ENCODE measurements at regions not wholly inside any gene's neighbourhood (a gene's known extent, or its start where the extent isn't known, plus 50 kb on each side); places are given as distances from the start of the nearest gene placed in this dataset.

DNA sequence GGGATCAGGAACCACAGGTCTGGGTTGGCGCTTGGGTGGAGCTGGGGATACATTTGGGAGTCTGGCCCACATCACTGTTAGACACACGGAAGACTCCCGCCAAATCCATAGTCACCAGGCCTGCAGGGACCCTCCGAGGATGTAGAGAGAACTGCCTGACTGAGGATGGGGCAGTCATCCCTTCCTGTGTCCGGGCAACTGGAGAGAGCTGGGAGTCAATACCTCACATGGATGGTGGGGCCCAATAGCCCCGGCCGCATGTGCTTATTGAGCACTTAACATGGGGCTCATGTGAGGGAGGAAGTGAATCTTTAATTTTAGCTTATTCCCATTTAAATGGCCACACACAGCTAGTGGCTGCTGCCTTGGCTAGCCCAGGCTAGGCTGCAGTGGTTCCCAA is 124.5 kb downstream of the TLR5 start:
- H3K79me2 ChIP-seq (ENCODE audit: insufficient read depth, low read length): no peaks in the 10 kb centered on the region
- no peaks in the 10 kb centered on the region for H3K9me3 ChIP-seq (ENCODE audit: low read depth, low read length)
- TF ChIP-seq, protein P1, sequence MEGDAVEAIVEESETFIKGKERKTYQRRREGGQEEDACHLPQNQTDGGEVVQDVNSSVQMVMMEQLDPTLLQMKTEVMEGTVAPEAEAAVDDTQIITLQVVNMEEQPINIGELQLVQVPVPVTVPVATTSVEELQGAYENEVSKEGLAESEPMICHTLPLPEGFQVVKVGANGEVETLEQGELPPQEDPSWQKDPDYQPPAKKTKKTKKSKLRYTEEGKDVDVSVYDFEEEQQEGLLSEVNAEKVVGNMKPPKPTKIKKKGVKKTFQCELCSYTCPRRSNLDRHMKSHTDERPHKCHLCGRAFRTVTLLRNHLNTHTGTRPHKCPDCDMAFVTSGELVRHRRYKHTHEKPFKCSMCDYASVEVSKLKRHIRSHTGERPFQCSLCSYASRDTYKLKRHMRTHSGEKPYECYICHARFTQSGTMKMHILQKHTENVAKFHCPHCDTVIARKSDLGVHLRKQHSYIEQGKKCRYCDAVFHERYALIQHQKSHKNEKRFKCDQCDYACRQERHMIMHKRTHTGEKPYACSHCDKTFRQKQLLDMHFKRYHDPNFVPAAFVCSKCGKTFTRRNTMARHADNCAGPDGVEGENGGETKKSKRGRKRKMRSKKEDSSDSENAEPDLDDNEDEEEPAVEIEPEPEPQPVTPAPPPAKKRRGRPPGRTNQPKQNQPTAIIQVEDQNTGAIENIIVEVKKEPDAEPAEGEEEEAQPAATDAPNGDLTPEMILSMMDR (IDR thresholded peaks at IDR 0.05; ENCODE audit: extremely low read depth, low read depth, low read length): no peak
- H3K36me3 ChIP-seq (ENCODE audit: insufficient read depth, low read length): no peaks in the 10 kb centered on the region
- H3K27ac ChIP-seq (ENCODE audit: low read depth, low read length): no peak overlapping the region
- no peak overlapping the region for H2AFZ ChIP-seq (ENCODE audit: low read length)
- H3K4me3 ChIP-seq (ENCODE audit: insufficient read depth, low read length): no peak overlapping the region
- H3K4me2 ChIP-seq (ENCODE audit: insufficient read depth, low read length): no peak overlapping the region
- peak; percentile 5 for DNase-seq (ENCODE audit: insufficient read length, low spot score, missing footprints)
- no peaks in the 10 kb centered on the region for H4K20me1 ChIP-seq (ENCODE audit: insufficient read depth, low read length)
- peaks cover 8% of the 10 kb centered on the region for H3K27me3 ChIP-seq (ENCODE audit: insufficient read depth, low read length)
- H3K4me1 ChIP-seq (ENCODE audit: insufficient read depth, low read length): no peaks in the 10 kb centered on the region

DNA sequence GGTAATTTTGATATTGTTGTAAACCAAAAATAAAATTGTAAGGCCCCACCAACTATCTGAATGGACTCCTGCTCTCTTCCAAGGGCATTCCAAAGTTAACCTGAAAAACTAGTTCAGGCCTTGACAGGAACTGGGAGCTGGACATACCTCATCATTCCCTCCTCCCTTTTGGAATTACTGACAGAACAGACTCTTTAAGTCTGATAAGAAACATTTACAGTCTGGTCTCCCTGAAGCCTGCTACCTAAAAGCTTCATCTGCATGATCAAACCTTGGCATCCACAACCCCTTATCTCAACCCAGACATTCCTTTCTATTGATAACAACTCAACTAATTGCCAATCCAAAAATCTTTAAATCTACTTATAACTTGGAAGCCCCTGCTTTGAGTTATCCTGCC is 123.8 kb downstream of the TLR5 start:
- Histone ChIP-seq H3K27me3 (ENCODE audit: insufficient read depth, low read length) (peaks cover 3% of the 10 kb centered on the region), H3K36me3 (ENCODE audit: insufficient read depth, low read length) (no peaks in the 10 kb centered on the region), H3K79me2 (ENCODE audit: insufficient read depth, low read length) (no peaks in the 10 kb centered on the region), H3K9me3 (ENCODE audit: low read depth, low read length) (no peaks in the 10 kb centered on the region), H3K4me3 (ENCODE audit: insufficient read depth, low read length) (no peak overlapping the region), H3K27ac (ENCODE audit: low read depth, low read length) (no peak overlapping the region), H4K20me1 (ENCODE audit: insufficient read depth, low read length) (no peaks in the 10 kb centered on the region), H3K4me2 (ENCODE audit: insufficient read depth, low read length) (no peak overlapping the region), H3K4me1 (ENCODE audit: insufficient read depth, low read length) (no peaks in the 10 kb centered on the region), H2AFZ (ENCODE audit: low read length) (no peak overlapping the region)
- no peak for DNase-seq (ENCODE audit: insufficient read length, low spot score, missing footprints)
- TF ChIP-seq, protein P1 (IDR thresholded peaks at IDR 0.05; ENCODE audit: extremely low read depth, low read depth, low read length): no peak

DNA sequence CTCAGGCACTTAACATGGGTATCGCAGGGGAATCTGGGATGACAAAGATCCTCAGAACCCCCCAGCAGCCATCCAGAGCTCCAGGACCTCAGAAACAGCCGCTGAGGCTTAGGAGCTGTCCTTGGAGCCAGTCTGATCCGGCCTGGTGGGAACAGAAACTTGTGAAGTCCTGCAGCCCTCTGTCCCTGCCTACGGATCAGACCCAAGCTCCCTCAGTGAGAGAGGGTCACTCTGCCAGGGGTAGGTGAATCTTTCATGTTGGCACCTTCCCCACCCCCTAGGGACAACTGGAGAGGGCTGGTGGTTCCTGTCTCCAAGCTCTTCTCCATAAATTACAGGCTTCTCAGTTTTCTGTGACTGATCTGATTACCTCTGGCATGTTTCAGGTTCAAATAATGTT is 122.3 kb downstream of the TLR5 start:
- Histone ChIP-seq H3K27me3 (ENCODE audit: insufficient read depth, low read length) (peaks cover 3% of the 10 kb centered on the region), H3K4me3 (ENCODE audit: insufficient read depth, low read length) (no peak overlapping the region), H3K79me2 (ENCODE audit: insufficient read depth, low read length) (no peaks in the 10 kb centered on the region), H3K36me3 (ENCODE audit: insufficient read depth, low read length) (no peaks in the 10 kb centered on the region), H4K20me1 (ENCODE audit: insufficient read depth, low read length) (no peaks in the 10 kb centered on the region), H3K4me1 (ENCODE audit: insufficient read depth, low read length) (no peaks in the 10 kb centered on the region), H3K9me3 (ENCODE audit: low read depth, low read length) (no peaks in the 10 kb centered on the region), H2AFZ (ENCODE audit: low read length) (no peak overlapping the region), H3K27ac (ENCODE audit: low read depth, low read length) (no peak overlapping the region), H3K4me2 (ENCODE audit: insufficient read depth, low read length) (no peak overlapping the region)
- TF ChIP-seq, protein P1 (IDR thresholded peaks at IDR 0.05; ENCODE audit: extremely low read depth, low read depth, low read length): no peak
- peak; percentile 14 for DNase-seq (ENCODE audit: insufficient read length, low spot score, missing footprints)

DNA sequence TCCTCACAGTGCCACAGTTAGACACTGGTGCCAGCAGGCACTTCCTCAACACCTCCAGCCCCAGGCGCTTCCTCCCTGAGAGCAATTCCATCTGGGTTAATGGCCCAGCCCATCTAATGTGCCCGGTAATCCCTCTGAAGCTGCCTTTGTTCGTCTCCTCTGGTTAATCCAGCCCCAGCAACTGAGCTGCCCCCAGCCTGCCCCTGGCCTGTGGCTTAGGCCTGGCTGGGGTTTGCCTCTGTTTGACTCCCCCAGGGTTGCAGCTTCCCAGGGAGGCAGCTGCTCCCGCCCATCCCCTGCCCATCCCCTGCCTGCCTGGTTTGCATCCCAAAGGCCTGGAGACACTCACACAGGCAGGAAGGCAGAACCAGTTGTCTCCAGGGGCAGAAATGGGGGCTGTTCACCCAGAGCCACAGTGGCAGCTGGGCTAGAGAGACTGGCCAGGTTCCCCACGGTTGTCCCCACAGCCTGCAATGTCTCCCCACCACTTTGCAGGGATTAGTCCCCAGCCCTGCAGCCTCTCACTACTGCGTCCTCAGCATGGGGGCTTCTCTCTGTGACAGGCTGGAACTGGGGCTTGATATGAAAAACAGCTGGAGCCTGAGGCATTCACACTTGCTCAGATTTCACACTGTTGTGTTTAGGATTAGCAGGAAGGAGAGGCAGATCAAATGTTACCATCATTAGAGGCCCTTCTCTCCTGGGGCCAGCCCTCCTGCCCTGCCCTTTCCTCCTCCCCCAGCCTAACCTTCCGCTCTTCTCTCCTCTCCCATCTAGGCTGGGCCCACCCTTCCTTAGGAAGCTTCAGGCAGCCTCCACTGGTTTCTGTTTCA is 120.2 kb downstream of the TLR5 start:
- Histone ChIP-seq H3K27me3 (ENCODE audit: insufficient read depth, low read length) (peaks cover 3% of the 10 kb centered on the region), H3K36me3 (ENCODE audit: insufficient read depth, low read length) (no peaks in the 10 kb centered on the region), H3K4me2 (ENCODE audit: insufficient read depth, low read length) (no peak overlapping the region), H2AFZ (ENCODE audit: low read length) (no peak overlapping the region), H4K20me1 (ENCODE audit: insufficient read depth, low read length) (no peaks in the 10 kb centered on the region), H3K27ac (ENCODE audit: low read depth, low read length) (no peak overlapping the region), H3K9me3 (ENCODE audit: low read depth, low read length) (no peaks in the 10 kb centered on the region), H3K4me3 (ENCODE audit: insufficient read depth, low read length) (no peak overlapping the region), H3K79me2 (ENCODE audit: insufficient read depth, low read length) (no peaks in the 10 kb centered on the region), H3K4me1 (ENCODE audit: insufficient read depth, low read length) (no peaks in the 10 kb centered on the region)
- TF ChIP-seq, protein P1 (IDR thresholded peaks at IDR 0.05; ENCODE audit: extremely low read depth, low read depth, low read length): no peak
- peak; percentile 23 for DNase-seq (ENCODE audit: insufficient read length, low spot score, missing footprints)
